Activated naive CD8-positive, alpha-beta T cell treated with anti-CD3 and anti-CD28 coated beads for 36 hours (primary cell): ENCODE measurements at regions not wholly inside any gene's neighbourhood (a gene's known extent, or its start where the extent isn't known, plus 50 kb on each side); places are given as distances from the start of the nearest gene placed in this dataset.

Source experiments
- DNase-seq: peaks from one replicate; pipeline ENCODE4 v3.0.0; 2021
- H3K27ac Mint-ChIP-seq: one replicate; pipeline ENCODE4 v1.8.0; 2022; ENCODE audit warnings: mild to moderate bottlenecking, moderate library complexity, mixed read lengths
- H3K27me3 Mint-ChIP-seq: one replicate; pipeline ENCODE4 v1.8.0; 2022; ENCODE audit warnings: mild to moderate bottlenecking, mixed read lengths
- H3K36me3 Mint-ChIP-seq: one replicate; pipeline ENCODE4 v1.8.0; 2021; ENCODE audit warnings: mild to moderate bottlenecking, mixed read lengths
- H3K4me1 Mint-ChIP-seq: one replicate; pipeline ENCODE4 v1.8.0; 2021; ENCODE audit warnings: mixed read lengths
- H3K4me3 Mint-ChIP-seq: one replicate; pipeline ENCODE4 v1.8.0; 2022; ENCODE audit warnings: mild to moderate bottlenecking, moderate library complexity, mixed read lengths
- H3K9me3 Mint-ChIP-seq: one replicate; pipeline ENCODE4 v1.8.0; 2022; ENCODE audit warnings: mixed read lengths

GRCh38 chr7:55280031-55280454, 85.1 kb upstream of the LANCL2 start:
- Mint-ChIP-seq H3K9me3 (no peaks in the 10 kb centered on the region), H3K27ac (no peak overlapping the region)
- DNase-seq, result peak; percentile 39

GRCh38 chr7:55285665-55286064, 79.5 kb upstream of the LANCL2 start:
- peaks cover 16% of the 10 kb centered on the region for H3K27me3 Mint-ChIP-seq
- no peaks in the 10 kb centered on the region for H3K4me1 Mint-ChIP-seq
- no peaks in the 10 kb centered on the region for H3K9me3 Mint-ChIP-seq
- no peaks in the 10 kb centered on the region for H3K36me3 Mint-ChIP-seq
- DNase-seq, result no peak
- no peak overlapping the region for H3K27ac Mint-ChIP-seq
- H3K4me3 Mint-ChIP-seq, result no peak overlapping the region

More at GRCh38 chr7:55280031-55280454, 85.1 kb upstream of the LANCL2 start:
- Mint-ChIP-seq H3K4me1 (no peaks in the 10 kb centered on the region), H3K36me3 (no peaks in the 10 kb centered on the region), H3K27me3 (peaks cover 3% of the 10 kb centered on the region), H3K4me3 (no peak overlapping the region)

GRCh38 chr7:55286666-55287065, 78.5 kb upstream of the LANCL2 start:
- peaks cover 16% of the 10 kb centered on the region for H3K27me3 Mint-ChIP-seq
- no peaks in the 10 kb centered on the region for H3K4me1 Mint-ChIP-seq
- no peak for DNase-seq
- H3K36me3 Mint-ChIP-seq, result no peaks in the 10 kb centered on the region
- no peaks in the 10 kb centered on the region for H3K9me3 Mint-ChIP-seq
- H3K27ac Mint-ChIP-seq, result no peak overlapping the region
- H3K4me3 Mint-ChIP-seq, result no peak overlapping the region

- Mint-ChIP-seq H3K27me3 (peaks cover 16% of the 10 kb centered on the region), H3K4me3 (no peak overlapping the region), H3K27ac (no peak overlapping the region), H3K36me3 (no peaks in the 10 kb centered on the region), H3K4me1 (no peaks in the 10 kb centered on the region), H3K9me3 (no peaks in the 10 kb centered on the region)
- DNase-seq, result no peak
Observed at GRCh38 chr7:55288070-55288824, 76.9 kb upstream of the LANCL2 start.

GRCh38 chr7:55296070-55296469, 69.1 kb upstream of the LANCL2 start:
- H3K27me3 Mint-ChIP-seq, result peaks cover 16% of the 10 kb centered on the region
- H3K4me1 Mint-ChIP-seq, result no peaks in the 10 kb centered on the region
- H3K9me3 Mint-ChIP-seq, result no peaks in the 10 kb centered on the region
- H3K4me3 Mint-ChIP-seq, result no peak overlapping the region
- no peak for DNase-seq
- H3K36me3 Mint-ChIP-seq, result no peaks in the 10 kb centered on the region
- no peak overlapping the region for H3K27ac Mint-ChIP-seq

GRCh38 chr7:55299273-55299967, 65.7 kb upstream of the LANCL2 start:
- H3K4me1 Mint-ChIP-seq, result no peaks in the 10 kb centered on the region
- no peak overlapping the region for H3K4me3 Mint-ChIP-seq
- no peaks in the 10 kb centered on the region for H3K9me3 Mint-ChIP-seq
- DNase-seq, result no peak
- no peaks in the 10 kb centered on the region for H3K36me3 Mint-ChIP-seq
- peaks cover 26% of the 10 kb centered on the region for H3K27me3 Mint-ChIP-seq
- H3K27ac Mint-ChIP-seq, result no peak overlapping the region

GRCh38 chr7:55303220-55303619, 61.9 kb upstream of the LANCL2 start:
- Mint-ChIP-seq H3K27me3 (peaks cover 26% of the 10 kb centered on the region), H3K27ac (no peak overlapping the region), H3K4me3 (no peak overlapping the region), H3K9me3 (no peaks in the 10 kb centered on the region), H3K36me3 (no peaks in the 10 kb centered on the region), H3K4me1 (no peaks in the 10 kb centered on the region)
- DNase-seq, result no peak

GRCh38 chr7:55304018-55304762, 60.9 kb upstream of the LANCL2 start:
- peaks cover 6% of the 10 kb centered on the region for H3K4me1 Mint-ChIP-seq
- no peak overlapping the region for H3K4me3 Mint-ChIP-seq
- no peaks in the 10 kb centered on the region for H3K9me3 Mint-ChIP-seq

GRCh38 chr7:55305135-55305534, 60.0 kb upstream of the LANCL2 start:
- H3K27ac Mint-ChIP-seq, result no peak overlapping the region
- DNase-seq, result no peak
- peaks cover 11% of the 10 kb centered on the region for H3K4me1 Mint-ChIP-seq
- H3K27me3 Mint-ChIP-seq, result peaks cover 18% of the 10 kb centered on the region
- no peaks in the 10 kb centered on the region for H3K9me3 Mint-ChIP-seq
- H3K4me3 Mint-ChIP-seq, result no peak overlapping the region
- H3K36me3 Mint-ChIP-seq, result no peaks in the 10 kb centered on the region

More at GRCh38 chr7:55304018-55304762, 60.9 kb upstream of the LANCL2 start:
- Mint-ChIP-seq H3K36me3 (no peaks in the 10 kb centered on the region), H3K27ac (no peak overlapping the region), H3K27me3 (peaks cover 22% of the 10 kb centered on the region)
- DNase-seq, result no peak

- Mint-ChIP-seq H3K36me3 (no peaks in the 10 kb centered on the region), H3K4me3 (no peak overlapping the region), H3K27ac (no peak overlapping the region), H3K4me1 (peaks cover 11% of the 10 kb centered on the region), H3K27me3 (peaks cover 14% of the 10 kb centered on the region), H3K9me3 (peaks cover 6% of the 10 kb centered on the region)
- DNase-seq, result no peak
Observed at GRCh38 chr7:55306331-55306730, 58.8 kb upstream of the LANCL2 start.

GRCh38 chr7:55307123-55307916, 57.8 kb upstream of the LANCL2 start:
- DNase-seq, result no peak
- peaks cover 6% of the 10 kb centered on the region for H3K9me3 Mint-ChIP-seq
- peaks cover 11% of the 10 kb centered on the region for H3K4me1 Mint-ChIP-seq
- no peaks in the 10 kb centered on the region for H3K36me3 Mint-ChIP-seq
- H3K4me3 Mint-ChIP-seq, result no peak overlapping the region
- peaks cover 7% of the 10 kb centered on the region for H3K27me3 Mint-ChIP-seq
- H3K27ac Mint-ChIP-seq, result no peak overlapping the region

- Mint-ChIP-seq H3K36me3 (no peaks in the 10 kb centered on the region), H3K4me3 (no peak overlapping the region), H3K27me3 (peaks cover 5% of the 10 kb centered on the region), H3K27ac (peak overlapping the region; percentile 66), H3K4me1 (peaks cover 11% of the 10 kb centered on the region), H3K9me3 (peaks cover 6% of the 10 kb centered on the region)
- DNase-seq, result no peak
Observed at GRCh38 chr7:55308186-55308929, 56.8 kb upstream of the LANCL2 start.

- peak; percentile 58 for DNase-seq
- peaks cover 3% of the 10 kb centered on the region for H3K27me3 Mint-ChIP-seq
- peaks cover 6% of the 10 kb centered on the region for H3K9me3 Mint-ChIP-seq
- peak overlapping the region; percentile 66 for H3K27ac Mint-ChIP-seq
- H3K4me3 Mint-ChIP-seq, result no peak overlapping the region
- H3K36me3 Mint-ChIP-seq, result no peaks in the 10 kb centered on the region
- H3K4me1 Mint-ChIP-seq, result peaks cover 11% of the 10 kb centered on the region
Observed at GRCh38 chr7:55309040-55309991, 55.8 kb upstream of the LANCL2 start.
